T-helper 1 cell treated with Interleukin-12 subunit alpha and Interleukin-12 subunit beta and Interleukin-4 antibody, amounts not matched to agents 30 μg/mL and 1 μg/mL, for 36 hours (primary cell): ENCODE measurements at regions not wholly inside any gene's neighbourhood (a gene's known extent, or its start where the extent isn't known, plus 50 kb on each side); places are given as distances from the start of the nearest gene placed in this dataset.

Experiments
- H3K27ac Mint-ChIP-seq: one replicate; pipeline ENCODE4 v1.8.0; 2021; ENCODE audit warnings: mild to moderate bottlenecking, mixed read lengths
- H3K27me3 Mint-ChIP-seq: one replicate; pipeline ENCODE4 v1.8.0; 2021; ENCODE audit warnings: low read depth, mixed read lengths
- H3K36me3 Mint-ChIP-seq: one replicate; pipeline ENCODE4 v1.8.0; 2021; ENCODE audit warnings: low read depth, mixed read lengths
- H3K4me1 Mint-ChIP-seq: one replicate; pipeline ENCODE4 v1.8.0; 2021; ENCODE audit warnings: low read depth, mixed read lengths
- H3K4me3 Mint-ChIP-seq: one replicate; pipeline ENCODE4 v1.8.0; 2021; ENCODE audit warnings: mild to moderate bottlenecking, moderate library complexity, mixed read lengths
- H3K9me3 Mint-ChIP-seq: one replicate; pipeline ENCODE4 v1.8.0; 2021; ENCODE audit warnings: mixed read lengths

GRCh38 chr5:176728831-176729251, 81.5 kb upstream of the UNC5A start:
- Mint-ChIP-seq H3K36me3 (no peaks in the 10 kb centered on the region), H3K27ac (no peak overlapping the region), H3K4me3 (no peak overlapping the region), H3K9me3 (no peaks in the 10 kb centered on the region), H3K27me3 (peaks cover 25% of the 10 kb centered on the region), H3K4me1 (no peaks in the 10 kb centered on the region)

GRCh38 chr5:176730815-176731475, 79.4 kb upstream of the UNC5A start:
- Mint-ChIP-seq H3K4me3 (no peak overlapping the region), H3K27me3 (peaks cover 18% of the 10 kb centered on the region), H3K9me3 (no peaks in the 10 kb centered on the region), H3K36me3 (no peaks in the 10 kb centered on the region), H3K4me1 (no peaks in the 10 kb centered on the region), H3K27ac (no peak overlapping the region)

- no peaks in the 10 kb centered on the region for H3K4me1 Mint-ChIP-seq
- no peak overlapping the region for H3K27ac Mint-ChIP-seq
- no peaks in the 10 kb centered on the region for H3K9me3 Mint-ChIP-seq
- H3K36me3 Mint-ChIP-seq = no peaks in the 10 kb centered on the region
- peaks cover 12% of the 10 kb centered on the region for H3K27me3 Mint-ChIP-seq
- H3K4me3 Mint-ChIP-seq = no peak overlapping the region
Observed at GRCh38 chr5:176731506-176732160, 78.7 kb upstream of the UNC5A start.

- H3K36me3 Mint-ChIP-seq = no peaks in the 10 kb centered on the region
- no peak overlapping the region for H3K27ac Mint-ChIP-seq
- no peak overlapping the region for H3K4me3 Mint-ChIP-seq
- H3K27me3 Mint-ChIP-seq = peaks cover 16% of the 10 kb centered on the region
- no peaks in the 10 kb centered on the region for H3K9me3 Mint-ChIP-seq
- H3K4me1 Mint-ChIP-seq = no peaks in the 10 kb centered on the region
Observed at GRCh38 chr5:176732306-176732705, 78.1 kb upstream of the UNC5A start.

GRCh38 chr5:176732736-176733405, 77.5 kb upstream of the UNC5A start:
- H3K9me3 Mint-ChIP-seq = no peaks in the 10 kb centered on the region
- no peaks in the 10 kb centered on the region for H3K36me3 Mint-ChIP-seq
- H3K4me3 Mint-ChIP-seq = no peak overlapping the region
- peaks cover 16% of the 10 kb centered on the region for H3K27me3 Mint-ChIP-seq
- no peak overlapping the region for H3K27ac Mint-ChIP-seq
- H3K4me1 Mint-ChIP-seq = no peaks in the 10 kb centered on the region

GRCh38 chr5:176733406-176734262, 76.7 kb upstream of the UNC5A start:
- Mint-ChIP-seq H3K36me3 (no peaks in the 10 kb centered on the region), H3K4me1 (no peaks in the 10 kb centered on the region), H3K27ac (no peak overlapping the region), H3K9me3 (no peaks in the 10 kb centered on the region), H3K27me3 (peaks cover 21% of the 10 kb centered on the region), H3K4me3 (no peak overlapping the region)

- no peak overlapping the region for H3K27ac Mint-ChIP-seq
- H3K4me3 Mint-ChIP-seq = no peak overlapping the region
- no peaks in the 10 kb centered on the region for H3K36me3 Mint-ChIP-seq
- H3K4me1 Mint-ChIP-seq = peaks cover 2% of the 10 kb centered on the region
- no peaks in the 10 kb centered on the region for H3K9me3 Mint-ChIP-seq
- H3K27me3 Mint-ChIP-seq = peaks cover 32% of the 10 kb centered on the region
Observed at GRCh38 chr5:176734756-176735342, 75.5 kb upstream of the UNC5A start.

GRCh38 chr5:176735383-176736265, 74.7 kb upstream of the UNC5A start:
- Mint-ChIP-seq H3K36me3 (no peaks in the 10 kb centered on the region), H3K27ac (no peak overlapping the region), H3K9me3 (no peaks in the 10 kb centered on the region), H3K4me3 (no peak overlapping the region), H3K27me3 (peaks cover 36% of the 10 kb centered on the region), H3K4me1 (peaks cover 2% of the 10 kb centered on the region)

GRCh38 chr5:176736301-176736930, 73.9 kb upstream of the UNC5A start:
- H3K27ac Mint-ChIP-seq = no peak overlapping the region
- H3K4me3 Mint-ChIP-seq = no peak overlapping the region
- peaks cover 42% of the 10 kb centered on the region for H3K27me3 Mint-ChIP-seq
- H3K9me3 Mint-ChIP-seq = no peaks in the 10 kb centered on the region
- no peaks in the 10 kb centered on the region for H3K36me3 Mint-ChIP-seq
- peaks cover 2% of the 10 kb centered on the region for H3K4me1 Mint-ChIP-seq

- Mint-ChIP-seq H3K27me3 (peaks cover 49% of the 10 kb centered on the region), H3K9me3 (no peaks in the 10 kb centered on the region), H3K4me3 (no peak overlapping the region), H3K4me1 (peaks cover 2% of the 10 kb centered on the region), H3K36me3 (no peaks in the 10 kb centered on the region), H3K27ac (no peak overlapping the region)
Observed at GRCh38 chr5:176736931-176737745, 73.2 kb upstream of the UNC5A start.

GRCh38 chr5:176737746-176738636, 72.4 kb upstream of the UNC5A start:
- peaks cover 2% of the 10 kb centered on the region for H3K4me1 Mint-ChIP-seq
- H3K36me3 Mint-ChIP-seq = no peaks in the 10 kb centered on the region
- no peak overlapping the region for H3K27ac Mint-ChIP-seq
- H3K9me3 Mint-ChIP-seq = no peaks in the 10 kb centered on the region
- no peak overlapping the region for H3K4me3 Mint-ChIP-seq
- peaks cover 56% of the 10 kb centered on the region for H3K27me3 Mint-ChIP-seq
